Activated CD4-positive, CD25-positive, alpha-beta regulatory T cell treated with anti-CD3 and anti-CD28 coated beads, Interleukin-2, amount 50 U/mL, for 24 hours (primary cell): ENCODE measurements at regions not wholly inside any gene's neighbourhood (a gene's known extent, or its start where the extent isn't known, plus 50 kb on each side); places are given as distances from the start of the nearest gene placed in this dataset.

Experiments used
- ATAC-seq, 2 donors: fragments of 150-1000 bp; cut with Tn5 transposase; one replicate each; pipeline ENCODE4 v1.10.0; 2021; ENCODE audit warnings: mild to moderate bottlenecking in 1 of 2, moderate library complexity in 1 of 2

DNA sequence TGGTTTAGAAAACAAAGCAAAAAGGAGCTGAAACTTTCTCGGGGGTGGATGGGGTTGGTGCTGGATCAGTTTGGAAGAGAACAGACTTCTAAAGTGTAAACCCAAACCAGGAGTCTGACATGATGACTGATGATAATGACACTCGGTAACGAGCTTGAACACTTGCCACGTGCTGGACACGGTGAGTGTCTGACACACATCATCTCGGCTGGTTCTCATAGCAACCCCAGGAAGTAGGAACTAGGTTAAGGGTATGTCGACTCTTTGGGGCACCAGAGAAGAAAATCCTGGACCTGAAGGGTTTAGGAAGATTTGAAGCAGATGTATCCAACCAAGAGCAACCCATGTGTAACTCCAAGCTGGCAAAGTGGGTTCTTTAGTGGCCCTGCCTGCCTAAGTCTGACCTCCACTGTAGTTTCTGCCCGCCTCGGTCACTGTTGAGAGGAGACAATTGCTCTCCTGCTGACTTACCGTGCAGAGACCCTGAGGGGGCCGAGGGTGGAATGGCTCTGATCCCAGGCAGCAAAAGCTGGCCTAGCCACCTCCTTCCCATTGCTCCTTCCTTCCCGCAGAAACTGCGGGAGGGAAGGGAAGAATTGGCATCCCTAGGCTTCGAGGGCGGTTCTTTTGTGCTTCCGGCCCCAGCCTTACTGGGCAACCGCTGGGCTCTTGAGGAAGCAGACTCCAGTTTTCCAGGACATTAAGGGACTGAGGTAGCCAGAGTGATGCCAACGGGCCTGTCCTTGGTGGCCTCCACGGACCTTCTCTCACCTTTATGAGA is 156.0 kb downstream of the TOMM20 start:
- ATAC-seq, result peak in 1 of 2 donors; percentile 52

DNA sequence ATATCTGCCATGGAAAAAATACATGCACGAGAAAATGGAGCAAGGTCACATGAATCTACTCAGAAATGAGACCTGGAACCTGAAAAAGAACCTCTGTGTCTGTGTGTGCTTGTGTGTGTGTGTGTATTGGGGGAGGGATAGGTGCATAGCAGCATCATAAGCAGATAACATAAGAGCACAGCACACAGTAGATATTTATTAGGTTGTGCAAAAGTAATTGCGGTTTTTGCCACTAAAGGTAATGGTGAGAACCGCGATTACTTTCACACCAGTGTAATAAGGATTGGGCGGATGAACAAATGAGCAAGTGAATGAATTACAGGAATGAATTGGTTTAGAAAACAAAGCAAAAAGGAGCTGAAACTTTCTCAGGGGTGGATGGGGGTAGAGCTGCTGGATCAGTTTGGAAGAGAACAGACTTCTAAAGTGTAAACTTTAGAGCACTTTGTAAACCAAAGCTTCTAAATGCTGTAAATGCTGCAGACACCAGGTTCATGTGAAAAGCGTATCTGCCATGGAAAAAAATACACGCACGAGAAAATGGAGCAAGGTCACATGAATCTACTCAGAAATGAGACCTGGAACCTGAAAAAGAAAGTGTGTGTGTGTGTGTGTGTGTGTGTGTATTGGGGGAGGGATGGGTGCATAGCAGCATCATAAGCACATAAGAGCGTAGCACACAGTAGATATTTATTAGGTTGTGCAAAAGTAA is 156.9 kb downstream of the TOMM20 start:
- no peak for ATAC-seq

DNA sequence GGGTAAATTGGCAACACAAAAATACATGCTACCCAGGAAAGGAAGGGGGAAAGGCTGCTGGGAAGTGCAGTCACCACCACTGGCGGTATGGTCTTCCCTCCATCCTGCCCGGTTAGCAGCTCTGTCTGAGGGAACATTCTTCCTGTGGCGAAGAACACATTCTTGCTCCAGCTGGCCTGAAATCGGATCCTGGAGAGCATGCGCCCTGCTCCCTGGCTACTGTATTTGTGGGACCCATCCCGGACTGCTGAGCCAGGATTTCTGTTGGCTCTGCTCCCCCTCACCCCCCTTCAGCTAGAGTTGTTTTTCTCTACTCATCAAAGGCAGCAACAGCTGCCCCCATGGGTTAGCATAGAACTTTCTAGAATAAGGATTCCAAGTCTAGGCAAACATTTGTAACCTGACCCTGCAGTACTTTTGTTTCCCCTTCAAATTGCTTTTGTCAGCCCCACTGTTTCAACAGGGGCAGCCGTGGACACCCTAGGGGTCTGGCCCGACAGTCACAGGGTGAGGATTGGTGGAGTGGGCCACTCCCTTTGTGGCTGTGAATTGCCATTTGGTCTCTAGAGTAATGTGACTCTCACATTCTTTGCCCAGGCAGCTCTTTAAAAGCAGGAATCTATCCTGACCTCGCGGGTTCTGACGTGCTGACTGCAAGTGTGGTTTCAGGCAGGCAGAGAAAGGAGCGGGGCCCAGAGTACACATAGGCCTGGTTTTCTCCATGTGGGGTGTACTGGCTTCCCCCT is 157.7 kb downstream of the TOMM20 start:
- no peak for ATAC-seq

DNA sequence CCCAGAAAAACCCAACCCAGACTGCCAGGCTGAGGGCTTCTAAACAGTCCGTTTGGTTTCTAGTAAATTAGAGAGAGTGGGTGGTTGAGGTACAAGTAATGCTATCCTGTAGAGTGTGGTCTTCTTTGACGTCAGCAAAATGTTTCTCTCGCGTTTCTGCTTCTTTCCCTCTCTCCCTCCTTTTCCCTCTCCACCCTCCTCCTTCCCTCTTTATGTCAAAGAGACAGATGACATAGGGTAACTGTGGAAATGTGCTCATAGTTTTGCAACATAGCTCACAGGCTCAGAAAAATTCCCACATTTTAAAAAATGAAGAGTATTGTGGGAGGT is 158.3 kb downstream of the TOMM20 start:
- peak in 1 of 2 donors; percentile 33 for ATAC-seq

DNA sequence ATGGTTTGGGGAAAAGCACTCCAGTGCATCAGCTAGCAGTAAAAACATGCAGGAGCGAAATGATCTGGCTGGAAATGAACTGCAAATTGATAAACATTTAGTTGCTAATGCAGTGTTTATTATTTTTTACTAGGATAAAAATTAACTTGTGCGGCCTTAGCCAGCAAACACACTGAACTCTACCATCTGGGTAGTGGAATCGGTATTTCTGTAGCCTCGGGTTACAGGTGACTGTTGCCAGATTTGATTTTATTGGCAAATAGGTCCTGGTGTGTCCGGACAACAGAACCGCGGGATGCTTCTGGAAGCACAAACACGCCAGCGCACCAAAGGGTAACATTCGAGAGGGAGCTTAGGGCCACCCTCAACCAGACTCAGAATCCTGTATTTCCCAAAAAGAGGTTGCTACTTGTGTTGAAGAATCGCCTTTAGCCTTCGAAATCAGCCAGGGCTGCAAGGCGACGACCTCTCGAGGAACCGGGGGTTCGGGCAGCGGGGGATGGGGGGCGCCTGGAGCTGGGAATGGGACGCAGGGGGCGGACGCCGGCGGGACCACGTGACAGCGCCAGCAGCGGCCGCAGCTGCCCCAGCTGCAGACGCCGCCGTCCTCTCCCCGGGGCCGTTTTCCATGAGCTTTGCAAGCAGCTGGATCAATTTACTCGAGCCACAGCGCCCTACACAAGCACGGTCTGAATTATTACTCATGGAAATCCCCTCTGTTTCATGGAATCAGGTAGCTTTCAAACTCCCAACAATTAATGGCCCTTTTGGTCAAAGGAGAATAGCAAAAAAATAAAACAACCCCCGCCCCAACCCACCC is 158.8 kb downstream of the TOMM20 start:
- ATAC-seq, result peak in 1 of 2 donors; percentile 42

DNA sequence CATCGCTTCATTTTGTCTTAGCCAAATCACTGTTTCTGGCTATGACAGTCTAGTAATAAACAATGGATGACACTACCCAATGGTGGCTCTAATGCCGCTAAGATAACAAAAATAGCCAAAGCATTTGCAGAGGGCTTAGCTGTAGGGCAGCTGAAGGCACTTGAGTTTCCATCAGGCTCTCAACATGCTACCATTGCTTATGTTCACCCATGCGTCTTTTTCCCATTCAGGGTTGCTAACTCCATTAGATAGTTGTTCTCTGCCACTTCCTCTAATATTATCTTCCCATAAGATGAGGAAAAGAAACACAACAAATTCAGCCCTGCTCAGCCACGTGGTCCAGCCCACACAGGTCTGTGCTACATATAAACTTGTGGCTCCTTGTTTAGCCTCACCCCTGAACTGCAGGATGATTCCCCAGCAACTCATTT is 159.6 kb downstream of the TOMM20 start:
- no peak for ATAC-seq

DNA sequence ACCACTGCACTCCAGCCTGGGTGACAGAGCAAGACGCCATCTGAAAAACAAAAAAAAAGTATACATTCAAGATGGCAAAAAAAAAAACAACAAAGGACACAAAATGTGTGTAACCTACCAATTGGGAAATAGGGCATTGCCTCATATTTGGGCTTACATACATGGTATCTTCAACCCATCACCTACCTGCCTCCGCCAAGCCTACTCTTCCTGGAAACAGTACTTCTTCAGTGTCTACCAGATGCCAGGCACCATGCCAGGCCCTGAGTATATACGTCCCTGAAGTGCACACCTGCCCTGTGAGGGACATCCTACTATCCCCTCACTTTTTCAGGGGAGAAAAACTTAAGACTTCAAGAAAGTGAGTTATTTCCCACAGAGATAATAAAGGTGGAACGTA is 160.2 kb downstream of the TOMM20 start:
- ATAC-seq, result no peak

DNA sequence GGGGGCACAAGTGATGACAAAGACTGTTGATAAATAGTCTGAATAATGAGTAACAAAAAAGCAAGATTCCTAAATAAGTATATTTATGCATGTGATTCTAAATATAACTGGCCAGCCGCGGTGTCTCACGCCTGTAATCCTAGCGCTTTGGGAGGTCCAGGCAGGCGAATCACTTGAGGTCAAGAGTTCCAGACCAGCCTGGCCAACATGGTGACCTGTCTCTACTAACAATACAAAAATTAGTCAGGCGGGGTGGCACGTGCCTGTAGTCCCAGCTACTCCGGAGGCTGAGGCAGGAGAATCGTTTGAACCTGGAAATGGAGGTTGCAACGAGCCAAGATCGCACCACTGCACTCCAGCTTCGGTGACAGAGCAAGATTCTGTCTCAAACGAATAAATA is 161.5 kb downstream of the TOMM20 start:
- ATAC-seq, result no peak

DNA sequence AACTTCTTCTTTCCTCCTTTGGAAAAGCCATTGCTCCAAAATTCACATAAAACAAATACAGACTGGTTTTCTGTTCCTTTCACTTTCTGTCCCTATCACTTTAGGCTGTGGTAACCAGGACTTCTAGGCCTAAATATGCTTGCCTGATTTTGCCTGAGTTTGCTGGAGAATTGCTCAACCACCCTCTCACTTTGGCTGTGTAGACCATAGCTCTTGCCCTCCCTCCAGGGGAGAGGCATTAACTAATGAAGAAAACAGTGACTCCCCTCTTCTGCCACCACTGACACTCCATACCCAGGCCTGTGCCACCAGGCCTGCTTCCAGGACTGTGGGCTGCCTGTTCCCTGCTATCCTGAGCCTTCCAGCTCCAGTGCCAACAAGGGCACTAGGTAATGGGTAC is 163.5 kb downstream of the TOMM20 start:
- ATAC-seq, result no peak

DNA sequence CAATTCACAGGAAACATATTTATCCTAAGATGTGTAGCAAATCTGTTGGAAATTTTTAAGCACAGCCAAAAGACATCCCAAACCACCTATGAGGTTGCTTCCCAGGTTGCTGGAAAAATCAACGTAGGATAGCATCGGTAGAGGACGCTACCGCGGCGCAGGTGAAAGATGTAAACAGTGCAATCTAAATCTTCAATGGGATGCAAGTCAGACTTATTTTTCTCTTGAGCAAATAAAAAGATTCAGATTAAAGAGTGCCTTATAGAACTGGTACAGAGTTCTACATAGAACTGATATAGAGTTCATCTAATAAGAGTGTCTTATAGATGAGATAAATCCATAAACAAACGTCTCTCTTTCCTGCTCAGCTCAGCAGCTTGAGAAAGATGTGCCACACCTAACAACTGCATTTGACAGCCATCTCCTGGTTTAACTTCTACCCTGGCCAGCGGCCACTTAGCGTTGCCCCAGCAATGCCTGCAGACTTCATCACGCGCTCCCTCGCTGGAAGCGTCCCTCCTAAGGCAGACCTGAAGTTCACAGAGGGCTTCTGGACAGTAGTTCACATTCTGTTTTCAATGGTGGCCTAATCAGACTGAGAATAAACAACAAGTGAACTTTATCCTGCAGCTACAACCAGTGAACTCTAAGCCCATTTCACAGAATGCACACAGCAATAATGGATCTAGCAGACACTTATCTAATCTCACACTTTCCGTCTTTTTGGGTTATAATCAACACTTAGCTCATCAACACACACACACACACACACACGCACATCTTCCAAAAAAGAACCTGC is 164.5 kb downstream of the TOMM20 start:
- no peak for ATAC-seq

DNA sequence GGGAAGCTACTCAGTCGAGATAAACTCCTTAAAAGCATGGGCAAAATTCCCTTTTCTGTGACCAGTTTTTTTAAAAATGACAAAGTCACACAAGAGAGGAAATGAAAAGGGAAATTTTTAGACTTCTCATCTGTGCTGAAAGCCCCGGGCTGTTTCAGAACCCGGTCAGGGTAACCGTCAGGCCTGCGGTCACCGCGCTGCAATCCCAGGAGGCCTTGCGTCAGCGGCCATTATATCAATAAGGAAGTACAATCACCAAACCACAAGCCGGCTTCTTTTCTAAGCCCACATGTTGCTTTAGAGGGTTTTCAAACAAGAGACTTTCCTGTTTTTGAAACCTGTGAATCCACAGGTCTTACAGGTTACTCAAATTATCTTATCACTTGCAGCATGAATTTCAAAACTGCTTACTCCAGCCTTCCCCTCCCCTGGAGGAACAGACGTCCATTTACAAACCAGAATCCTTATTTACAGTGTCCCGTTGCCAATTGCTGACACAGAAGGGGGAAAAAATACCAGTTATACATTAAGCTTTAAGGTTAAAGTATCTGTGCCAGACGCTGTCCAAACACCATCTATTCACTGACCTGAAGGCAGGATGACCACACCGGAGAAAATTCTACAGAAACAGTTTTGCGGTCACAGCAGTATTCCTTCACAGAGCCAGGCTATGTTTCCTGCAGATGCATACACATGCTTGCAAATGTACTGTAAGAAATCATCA is 165.3 kb downstream of the TOMM20 start:
- peak; percentile 97 for ATAC-seq

DNA sequence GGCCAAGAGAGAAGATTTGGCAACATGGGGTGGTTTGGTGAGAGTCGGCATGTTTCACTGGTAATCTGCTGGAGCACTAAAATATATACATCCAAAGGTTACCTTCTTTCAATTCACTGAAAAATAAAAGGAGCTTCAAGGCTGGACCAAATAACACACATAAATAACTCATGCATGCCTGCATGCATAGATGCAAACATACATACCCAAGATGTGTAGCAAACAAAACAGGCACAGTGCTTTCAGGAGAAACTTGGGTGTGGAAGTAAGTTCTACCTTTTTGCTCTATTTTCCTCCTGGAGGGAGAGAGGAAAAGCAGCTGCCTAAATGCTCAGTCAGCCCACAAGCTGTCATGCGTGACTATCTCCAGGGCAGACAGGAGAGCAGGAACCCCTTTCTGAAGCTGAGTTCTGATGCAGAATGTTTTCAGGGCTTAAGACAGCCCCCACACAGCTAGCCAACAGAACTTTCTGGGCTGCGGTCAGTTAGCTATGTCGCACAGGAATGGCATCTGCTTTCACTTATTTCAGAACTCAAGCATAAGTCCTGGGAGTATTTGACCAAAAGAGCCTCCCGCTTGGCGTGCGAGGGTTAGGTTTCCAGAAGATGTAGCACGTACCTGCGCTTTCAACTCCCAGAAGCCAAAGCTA is 166.2 kb downstream of the TOMM20 start:
- ATAC-seq, result no peak

DNA sequence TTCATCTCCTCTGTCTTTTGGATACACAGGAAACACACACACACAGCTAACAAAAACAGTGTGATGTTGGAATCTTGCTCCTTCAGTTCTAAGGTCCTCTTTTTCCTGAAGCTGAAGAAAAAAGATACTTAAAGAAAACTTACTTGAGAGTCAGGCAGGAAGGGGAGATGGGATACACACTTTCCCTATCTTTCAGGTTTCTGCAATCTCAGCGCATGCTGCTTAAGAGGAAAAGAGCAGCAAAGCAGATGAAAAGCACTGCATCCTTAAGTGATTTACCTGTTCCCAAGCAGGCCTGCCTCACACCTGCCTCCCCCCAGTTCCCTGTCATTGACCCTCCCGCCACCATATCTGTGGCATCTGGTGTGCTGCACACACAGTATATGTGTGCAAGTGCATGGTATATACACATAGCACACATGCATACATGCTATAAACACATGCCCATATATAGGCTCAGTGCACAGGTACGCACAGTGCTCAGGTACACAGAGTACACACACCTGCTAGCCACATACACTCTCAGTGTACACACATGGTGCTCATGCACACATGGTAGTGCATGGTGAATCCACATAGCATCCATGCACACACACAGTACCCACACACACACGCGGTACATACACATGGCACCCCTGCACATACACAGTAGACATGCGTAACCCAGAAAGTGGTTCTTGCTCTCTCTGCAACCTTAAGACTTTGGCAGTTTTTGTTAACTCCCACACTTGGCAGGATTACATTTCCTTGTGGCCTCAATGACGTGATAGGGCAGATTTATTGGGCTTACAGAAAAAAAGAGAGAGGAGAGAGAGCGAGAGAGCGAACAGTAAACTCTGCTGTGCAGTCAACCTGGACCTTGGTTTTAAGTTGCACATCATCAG is 166.9 kb downstream of the TOMM20 start:
- no peak for ATAC-seq

DNA sequence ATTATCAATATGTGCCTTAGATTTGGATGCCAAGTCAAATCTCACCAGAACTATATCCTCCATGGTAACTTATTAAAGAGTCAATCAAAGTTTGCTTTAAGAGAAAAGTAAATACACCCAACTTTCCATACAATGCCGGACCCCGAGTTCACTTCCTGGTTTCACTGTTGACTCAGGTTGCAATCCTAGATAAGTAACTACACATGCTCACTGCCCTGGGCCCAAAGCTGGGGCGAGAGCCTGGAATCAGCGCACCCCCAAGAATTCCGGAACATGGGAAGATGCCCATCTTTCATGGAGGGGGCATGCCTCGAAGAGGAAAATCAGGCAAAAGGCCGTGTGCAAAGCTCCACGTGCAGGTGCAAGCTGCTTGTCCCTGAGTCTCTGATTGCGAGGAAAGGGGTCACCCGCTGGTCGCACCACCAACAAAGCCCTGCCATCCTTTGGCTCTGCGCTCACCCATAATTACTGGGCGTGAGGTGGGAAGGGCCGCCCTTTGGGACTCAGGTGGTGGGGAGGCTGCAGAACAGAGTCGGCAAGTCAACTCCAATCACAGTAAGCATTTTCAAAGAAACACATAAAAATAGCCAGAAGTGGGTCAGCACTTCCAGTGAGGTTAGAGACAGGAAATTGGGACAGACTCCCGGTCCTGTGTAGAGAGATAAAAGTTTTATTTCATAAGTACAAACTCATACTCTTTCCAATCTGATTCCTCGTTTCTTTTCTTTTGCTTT is 167.7 kb downstream of the TOMM20 start:
- no peak for ATAC-seq

DNA sequence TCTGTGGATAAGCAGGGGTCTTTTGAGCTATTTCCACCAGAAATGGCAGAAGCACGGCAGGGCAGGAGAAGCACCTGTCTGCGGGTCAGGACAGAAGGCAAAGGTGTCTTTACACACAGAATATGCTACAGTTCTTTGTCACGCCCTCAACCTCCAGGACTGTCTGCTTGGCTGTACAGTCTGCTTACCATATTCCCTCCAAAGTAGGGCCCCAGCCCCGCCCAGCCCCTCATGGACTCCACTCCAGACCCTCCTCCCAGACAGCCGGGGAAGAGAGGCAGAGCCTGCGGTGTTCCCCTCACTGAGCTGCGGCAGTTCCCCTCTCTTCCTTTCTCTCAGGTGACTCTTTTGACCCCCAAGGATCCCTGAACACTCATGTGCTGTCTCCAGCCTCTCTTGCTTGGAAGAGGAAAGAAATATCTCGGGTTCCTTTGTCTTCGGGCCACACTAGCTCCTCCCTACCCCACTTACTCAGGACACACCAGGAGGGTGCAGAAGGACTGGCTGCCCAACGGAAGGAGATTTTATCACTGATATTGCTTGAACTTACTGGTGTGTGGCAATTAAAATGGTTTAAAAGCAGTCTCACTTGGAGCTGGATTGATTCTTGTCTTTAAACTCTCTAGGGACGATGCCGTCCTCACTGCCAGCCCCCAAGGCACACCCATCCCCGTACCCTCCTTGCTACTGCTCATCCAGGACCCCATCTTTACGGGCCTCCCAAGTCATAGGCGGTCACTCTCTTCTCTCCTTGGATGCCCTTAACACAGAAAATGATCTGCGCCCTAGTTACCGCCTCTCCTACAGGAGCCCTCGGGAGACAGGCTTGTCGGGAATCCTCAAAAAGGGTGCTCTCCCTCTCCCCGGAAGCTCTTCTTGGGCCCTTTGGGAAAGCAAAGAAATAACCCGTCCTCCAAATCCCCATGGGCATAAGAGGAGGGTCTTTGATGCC is 169.7 kb downstream of the TOMM20 start:
- no peak for ATAC-seq

DNA sequence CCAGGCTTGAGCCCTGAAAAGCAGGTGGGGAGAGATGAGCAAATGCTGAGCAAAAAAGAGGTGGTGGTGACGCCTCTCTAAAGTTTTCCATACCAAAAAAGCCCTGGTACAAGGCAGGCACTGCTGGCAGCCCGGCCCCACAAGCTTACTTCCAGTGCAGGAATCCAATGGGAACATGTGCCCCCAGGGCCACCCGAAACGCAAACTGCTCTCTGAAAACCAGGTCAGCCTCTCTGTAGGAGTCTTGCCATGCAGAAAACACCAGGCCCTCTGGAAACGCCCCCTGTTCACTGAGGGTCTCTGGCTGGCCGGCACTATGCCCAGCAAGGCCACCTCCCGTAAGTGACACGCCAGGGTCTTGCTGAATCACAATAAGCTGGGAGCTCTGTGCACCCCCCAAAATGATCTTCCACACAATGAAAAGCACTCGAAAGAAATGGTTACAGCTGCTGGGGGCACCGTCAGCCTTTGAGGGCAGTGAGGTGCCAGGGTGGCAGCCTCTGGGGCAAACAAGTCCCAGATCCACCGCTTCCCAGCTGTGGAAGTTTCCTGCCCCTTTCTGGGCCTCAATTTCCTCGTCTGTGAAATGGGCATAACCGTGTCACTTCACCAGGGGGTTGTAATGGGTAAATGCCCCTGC is 170.5 kb downstream of the TOMM20 start:
- no peak for ATAC-seq
